Ovary (tissue), 3 donors: ENCODE measurements at regions not wholly inside any gene's neighbourhood (a gene's known extent, or its start where the extent isn't known, plus 50 kb on each side); places are given as distances from the start of the nearest gene placed in this dataset.

ENCODE experiments used
- POLR2A ChIP-seq: fragments of 450-650 bp; IDR thresholded peaks from one replicate; pipeline ENCODE4 v1.6.1; 2017; ENCODE audit warnings: antibody characterized with exemption, mild to moderate bottlenecking, moderate library complexity
- TF ChIP-seq, protein P1 (sequence below), 3 donors: fragments of 450-650 bp in 2 of 3; fragments of 200-600 bp in 1 of 3; IDR thresholded peaks; one replicate each; pipeline versions ENCODE4 v1.5.1 to v1.8.0; 2016 to 2022; ENCODE audit warnings: antibody characterized with exemption in 3 of 3, mild to moderate bottlenecking in 1 of 3
- donor health status: DM: no; HTN: no; CAD: no.

DNA sequence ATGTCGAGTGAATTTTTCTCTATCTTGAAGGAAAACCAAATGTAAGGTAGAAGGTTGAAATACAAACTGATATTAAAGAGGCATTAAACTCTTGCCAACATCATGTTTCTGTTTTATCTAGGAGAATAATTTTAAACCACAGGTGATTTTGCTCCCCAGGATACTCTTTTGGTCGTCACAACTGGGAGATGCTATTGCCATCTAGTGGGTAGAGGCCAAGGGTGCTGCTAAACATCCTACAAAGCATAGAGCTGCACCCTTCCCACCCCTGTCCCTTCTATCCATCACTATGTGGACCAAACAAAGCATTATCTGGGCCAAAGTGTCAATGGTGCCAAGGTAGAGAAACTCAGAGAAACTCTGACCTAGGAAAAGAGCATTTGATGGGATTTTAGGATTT is 154.6 kb upstream of the MAGEB2 start:
- no peak for TF ChIP-seq POLR2A
- TF ChIP-seq, protein P1, sequence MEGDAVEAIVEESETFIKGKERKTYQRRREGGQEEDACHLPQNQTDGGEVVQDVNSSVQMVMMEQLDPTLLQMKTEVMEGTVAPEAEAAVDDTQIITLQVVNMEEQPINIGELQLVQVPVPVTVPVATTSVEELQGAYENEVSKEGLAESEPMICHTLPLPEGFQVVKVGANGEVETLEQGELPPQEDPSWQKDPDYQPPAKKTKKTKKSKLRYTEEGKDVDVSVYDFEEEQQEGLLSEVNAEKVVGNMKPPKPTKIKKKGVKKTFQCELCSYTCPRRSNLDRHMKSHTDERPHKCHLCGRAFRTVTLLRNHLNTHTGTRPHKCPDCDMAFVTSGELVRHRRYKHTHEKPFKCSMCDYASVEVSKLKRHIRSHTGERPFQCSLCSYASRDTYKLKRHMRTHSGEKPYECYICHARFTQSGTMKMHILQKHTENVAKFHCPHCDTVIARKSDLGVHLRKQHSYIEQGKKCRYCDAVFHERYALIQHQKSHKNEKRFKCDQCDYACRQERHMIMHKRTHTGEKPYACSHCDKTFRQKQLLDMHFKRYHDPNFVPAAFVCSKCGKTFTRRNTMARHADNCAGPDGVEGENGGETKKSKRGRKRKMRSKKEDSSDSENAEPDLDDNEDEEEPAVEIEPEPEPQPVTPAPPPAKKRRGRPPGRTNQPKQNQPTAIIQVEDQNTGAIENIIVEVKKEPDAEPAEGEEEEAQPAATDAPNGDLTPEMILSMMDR (IDR thresholded peaks at IDR 0.05) = no peak
